Gastrocnemius medialis (tissue), 4 donors: ENCODE measurements at regions not wholly inside any gene's neighbourhood (a gene's known extent, or its start where the extent isn't known, plus 50 kb on each side); places are given as distances from the start of the nearest gene placed in this dataset.

Source experiments
- POLR2A ChIP-seq, 2 donors: fragments of 450-650 bp; IDR thresholded peaks; one replicate each; pipeline ENCODE4 v1.6.1; 2017; ENCODE audit warnings: antibody characterized with exemption in 2 of 2, mild to moderate bottlenecking in 2 of 2, moderate library complexity in 2 of 2
- TF ChIP-seq, protein P1 (sequence below), 5 experiments: fragments of 450-650 bp in 3 of 5; fragments of 200-600 bp in 2 of 5; sonication (generic) in 2 of 5; IDR thresholded peaks in 4 of 5; conservative IDR thresholded peaks in 1 of 5; 1 replicate in 4 of 5; 2 replicates in 1 of 5; pipeline ENCODE4 v1.5.1; 2016 to 2019; ENCODE audit warnings: antibody characterized with exemption in 5 of 5, mild to moderate bottlenecking in 3 of 5, moderate library complexity in 3 of 5

DNA sequence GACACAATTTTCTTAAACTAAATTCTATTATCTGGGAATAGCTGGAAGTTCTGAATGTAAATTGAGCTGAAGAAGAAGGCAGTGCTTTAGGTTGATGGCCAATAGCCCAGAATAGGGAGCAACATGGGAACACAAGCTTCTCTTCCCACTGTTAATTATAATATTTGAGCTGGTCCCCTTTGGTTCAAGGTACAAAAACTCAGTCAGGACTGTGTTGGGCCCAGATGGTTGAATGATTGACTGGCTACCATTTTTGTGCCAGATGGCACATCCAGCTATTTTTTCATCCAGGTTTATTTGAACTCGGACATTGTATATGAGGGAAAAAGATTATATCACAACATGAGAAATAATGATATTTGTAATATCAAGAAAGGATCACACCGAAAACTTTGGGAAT is 458.9 kb downstream of the SLITRK1 start:
- TF ChIP-seq, protein P1, sequence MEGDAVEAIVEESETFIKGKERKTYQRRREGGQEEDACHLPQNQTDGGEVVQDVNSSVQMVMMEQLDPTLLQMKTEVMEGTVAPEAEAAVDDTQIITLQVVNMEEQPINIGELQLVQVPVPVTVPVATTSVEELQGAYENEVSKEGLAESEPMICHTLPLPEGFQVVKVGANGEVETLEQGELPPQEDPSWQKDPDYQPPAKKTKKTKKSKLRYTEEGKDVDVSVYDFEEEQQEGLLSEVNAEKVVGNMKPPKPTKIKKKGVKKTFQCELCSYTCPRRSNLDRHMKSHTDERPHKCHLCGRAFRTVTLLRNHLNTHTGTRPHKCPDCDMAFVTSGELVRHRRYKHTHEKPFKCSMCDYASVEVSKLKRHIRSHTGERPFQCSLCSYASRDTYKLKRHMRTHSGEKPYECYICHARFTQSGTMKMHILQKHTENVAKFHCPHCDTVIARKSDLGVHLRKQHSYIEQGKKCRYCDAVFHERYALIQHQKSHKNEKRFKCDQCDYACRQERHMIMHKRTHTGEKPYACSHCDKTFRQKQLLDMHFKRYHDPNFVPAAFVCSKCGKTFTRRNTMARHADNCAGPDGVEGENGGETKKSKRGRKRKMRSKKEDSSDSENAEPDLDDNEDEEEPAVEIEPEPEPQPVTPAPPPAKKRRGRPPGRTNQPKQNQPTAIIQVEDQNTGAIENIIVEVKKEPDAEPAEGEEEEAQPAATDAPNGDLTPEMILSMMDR (IDR thresholded peaks at IDR 0.05 in 4 of 5, conservative IDR thresholded peaks at IDR 0.05 in 1 of 5), result no peak
- TF ChIP-seq POLR2A (IDR thresholded peaks at IDR 0.05), result no peak
